ENCODE measurements at regions not wholly inside any gene's neighbourhood (a gene's known extent, or its start where the extent isn't known, plus 50 kb on each side); places are given as distances from the start of the nearest gene placed in this dataset.

DNA sequence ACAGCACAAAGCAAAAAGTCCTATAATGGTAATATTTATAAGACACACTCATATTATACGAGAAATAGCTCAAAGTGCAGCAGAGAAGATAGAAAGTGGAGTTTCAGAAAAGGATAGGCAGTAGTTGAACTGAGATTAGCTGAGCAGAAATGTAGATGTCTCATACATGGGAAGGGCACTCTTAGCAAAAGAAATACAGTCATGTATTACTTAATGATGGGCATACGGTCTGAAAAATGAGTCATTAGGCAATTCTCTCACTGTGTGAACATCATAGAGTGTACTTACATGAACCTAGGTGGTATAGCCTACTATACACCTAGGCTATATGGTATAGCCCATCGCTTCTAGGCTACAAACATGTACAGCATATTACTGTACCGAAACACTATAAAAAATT lies 671.3 kb downstream of the RPS29 start:
- TF ChIP-seq CTCF (conservative IDR thresholded peaks at IDR 0.05) (no peak), ZFX (IDR thresholded peaks at IDR 0.05) (no peak)

All from C4-2B (cell line).